A673 (cell line): ENCODE measurements at regions not wholly inside any gene's neighbourhood (a gene's known extent, or its start where the extent isn't known, plus 50 kb on each side); places are given as distances from the start of the nearest gene placed in this dataset.
"Not testable (repeated sequence)": the region's sequence is repeated elsewhere in the genome, so short reads cannot be mapped to it uniquely, and the experiment has no call there.

Experiments used
- BruUV-seq: library from RNA; stranded (reverse); fragments of 400-500 nt; replicated peaks from 2 replicates; lab custom pipeline; 2021; lab: Mats Ljungman, UMichigan
- CTCF ChIA-PET: fragments of 300-600 bp; sonication (Branson Sonifier 250); formaldehyde crosslinking; loops from one replicate; lab custom pipeline; 2022; ENCODE audit warnings: antibody characterized with exemption; lab: Charles Lee
- POLR2A ChIA-PET: fragments of 300-600 bp; sonication (Branson Sonifier 250); formaldehyde crosslinking; loops from one replicate; lab custom pipeline; 2022; ENCODE audit warnings: antibody characterized with exemption; ENCODE audit not compliant: low non-redundant PET; lab: Charles Lee
- DNase-seq: peaks from one replicate; pipeline ENCODE4 v3.0.0-alpha.2; 2015; ENCODE audit warnings: low spot score
- H3K27ac ChIP-seq: fragments of 200-600 bp; sonication (generic); 2 replicates; pipeline ENCODE4 v1.5.1; 2016; ENCODE audit warnings: mixed run types, low read depth, mild to moderate bottlenecking, mixed read lengths, antibody characterized with exemption, low read length; ENCODE audit not compliant: poor library complexity, severe bottlenecking
- H3K27me3 ChIP-seq: fragments of 200-600 bp; sonication (generic); replicated peaks from 2 replicates; pipeline ENCODE4 v1.6.1; 2017; ENCODE audit warnings: mixed run types, low read depth, mild to moderate bottlenecking, mixed read lengths, antibody characterized with exemption, low read length; ENCODE audit not compliant: insufficient read depth, poor library complexity
- H3K36me3 ChIP-seq: fragments of 200-600 bp; sonication (generic); 2 replicates; pipeline ENCODE4 v1.6.1; 2016; ENCODE audit warnings: mixed run types, mild to moderate bottlenecking, mixed read lengths, antibody characterized with exemption, low read length; ENCODE audit not compliant: insufficient read depth, poor library complexity, severe bottlenecking
- H3K4me1 ChIP-seq: fragments of 200-600 bp; sonication (generic); 2 replicates; pipeline ENCODE4 v1.6.1; 2017; ENCODE audit warnings: mixed run types, mild to moderate bottlenecking, mixed read lengths, antibody characterized with exemption, low read length; ENCODE audit not compliant: insufficient read depth, poor library complexity, severe bottlenecking
- H3K4me3 ChIP-seq: fragments of 200-600 bp; sonication (generic); 2 replicates; pipeline ENCODE4 v1.5.1; 2016; ENCODE audit warnings: low read depth, mixed run types, mild to moderate bottlenecking, mixed read lengths, low read length; ENCODE audit not compliant: poor library complexity, severe bottlenecking
- H3K9me3 ChIP-seq: fragments of 200-600 bp; sonication (generic); 2 replicates; pipeline ENCODE4 v1.6.1; 2016; ENCODE audit warnings: mixed run types, low read depth, mild to moderate bottlenecking, mixed read lengths, antibody characterized with exemption, low read length; ENCODE audit not compliant: poor library complexity, severe bottlenecking
- CTCF ChIP-seq: fragments of 300-800, 200-600 bp; sonication (generic); conservative IDR thresholded peaks from 2 replicates; pipeline ENCODE4 v1.5.1; 2017; ENCODE audit warnings: low read depth, mild to moderate bottlenecking, antibody characterized with exemption, low read length, moderate library complexity, mixed read lengths
- EZH2 ChIP-seq: fragments of 200-600 bp; sonication (generic); IDR thresholded peaks from 2 replicates; pipeline ENCODE4 v1.6.1; 2017; ENCODE audit warnings: borderline replicate concordance, low read depth, mild to moderate bottlenecking, mixed read lengths, antibody characterized with exemption, low read length; ENCODE audit not compliant: poor library complexity, severe bottlenecking
- intact Hi-C: fragments of 100-400 bp; cut with micrococcal nuclease; formaldehyde crosslinking; loops from one replicate; pipeline ENCODE4 v1.10.0; 2022; ENCODE audit not compliant: unreplicated experiment

DNA sequence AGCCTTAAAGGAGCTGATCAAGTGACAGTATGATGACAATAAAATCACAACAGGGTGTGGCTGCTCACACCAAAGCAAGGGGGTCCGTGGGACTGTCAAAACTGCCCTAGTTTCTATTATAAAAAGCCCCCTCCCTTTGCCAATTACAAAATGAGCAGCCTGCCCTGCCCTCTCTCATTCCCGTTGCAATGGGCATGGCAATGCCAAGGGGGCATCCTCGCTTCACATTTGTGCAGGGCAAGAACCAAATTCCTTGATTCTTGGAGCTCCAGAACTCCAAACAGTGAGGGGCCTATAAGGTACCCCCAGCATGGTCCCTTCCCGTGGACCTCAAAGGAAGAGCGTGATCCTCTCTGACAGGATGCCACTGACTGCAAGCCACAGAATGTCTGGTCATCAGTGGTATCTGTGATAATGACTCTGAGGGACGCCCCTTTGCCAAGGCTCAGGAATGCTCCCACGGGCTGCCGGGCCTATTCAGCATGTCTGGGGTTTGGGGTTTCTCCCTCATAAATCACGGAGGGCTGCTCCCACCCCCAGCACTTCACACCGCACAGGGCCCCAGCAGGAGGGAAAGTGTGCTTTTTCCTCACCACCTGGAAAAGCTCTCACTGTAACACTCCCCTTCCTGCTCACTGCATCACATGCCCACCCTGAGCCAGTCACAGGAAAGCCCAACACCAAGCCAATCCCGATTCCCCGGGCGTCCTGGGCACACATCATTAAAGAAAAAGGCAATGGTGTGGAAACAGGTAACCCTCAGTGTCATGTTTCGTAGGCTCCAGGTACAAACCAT is 105.1 kb upstream of the TRPM1 start:
- no peak overlapping the region for H3K4me3 ChIP-seq
- TF ChIP-seq CTCF (no peak), EZH2 (no peak)
- H3K27me3 ChIP-seq = no peaks in the 10 kb centered on the region
- H3K4me1 ChIP-seq = no peaks in the 10 kb centered on the region
- POLR2A ChIA-PET = no interaction called here
- H3K27ac ChIP-seq = no peak overlapping the region
- CTCF ChIA-PET = interaction anchor here (1.0 kb wide), 1 partner anchor 282 kb away, joined by 3 read pairs; no protein-coding TSS in a partner anchor
- no TSS peak for BruUV-seq
- no peak for DNase-seq
- no peaks in the 10 kb centered on the region for H3K36me3 ChIP-seq
- intact Hi-C loops = loop anchor here (10.0 kb wide), 1 partner anchor 78 kb away; no protein-coding TSS in a partner anchor
- H3K9me3 ChIP-seq = no peaks in the 10 kb centered on the region

- DNase-seq = no peak
- TF ChIP-seq EZH2 (no peak), CTCF (no peak)
- H3K4me3 ChIP-seq = no peak overlapping the region
- H3K36me3 ChIP-seq = no peaks in the 10 kb centered on the region
- no peak overlapping the region for H3K27ac ChIP-seq
- H3K27me3 ChIP-seq = no peaks in the 10 kb centered on the region
- ChIA-PET CTCF (no interaction called here), POLR2A (no interaction called here)
- no peaks in the 10 kb centered on the region for H3K9me3 ChIP-seq
- BruUV-seq = no TSS peak
- no peaks in the 10 kb centered on the region for H3K4me1 ChIP-seq
- intact Hi-C loops = loop anchor here (10.0 kb wide), 1 partner anchor 78 kb away; no protein-coding TSS in a partner anchor
Observed at GRCh38 chr15:31207246-31207645, 105.7 kb upstream of the TRPM1 start.

DNA sequence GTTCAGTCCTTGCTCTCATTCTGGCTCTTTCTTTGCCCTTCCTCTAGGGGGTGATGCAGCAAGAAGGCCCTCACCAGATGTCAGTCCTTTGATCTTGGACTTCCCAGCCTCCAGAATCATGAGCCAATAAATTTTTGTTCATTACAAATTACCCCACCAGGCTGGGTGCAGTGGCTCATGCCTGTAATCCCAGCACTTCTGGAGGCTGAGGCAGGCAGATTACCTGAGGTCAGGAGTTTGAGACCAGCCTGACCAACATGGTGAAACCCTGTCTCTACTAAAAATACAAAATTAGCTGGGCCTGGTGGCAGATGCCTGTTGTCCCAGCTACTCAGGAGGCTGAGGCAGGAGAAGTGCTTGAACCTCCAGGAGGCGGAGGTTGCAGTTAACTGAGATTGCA is 106.3 kb upstream of the TRPM1 start:
- POLR2A ChIA-PET, H3K4me3 ChIP-seq, DNase-seq, H3K27me3 ChIP-seq, BruUV-seq, H3K27ac ChIP-seq, H3K9me3 ChIP-seq, H3K4me1 ChIP-seq, H3K36me3 ChIP-seq, CTCF ChIA-PET: not testable (repeated sequence)
- intact Hi-C loops = loop anchor here (10.0 kb wide), 1 partner anchor 77 kb away; no protein-coding TSS in a partner anchor
